ENCODE measurements at regions not wholly inside any gene's neighbourhood (a gene's known extent, or its start where the extent isn't known, plus 50 kb on each side); places are given as distances from the start of the nearest gene placed in this dataset.

DNA sequence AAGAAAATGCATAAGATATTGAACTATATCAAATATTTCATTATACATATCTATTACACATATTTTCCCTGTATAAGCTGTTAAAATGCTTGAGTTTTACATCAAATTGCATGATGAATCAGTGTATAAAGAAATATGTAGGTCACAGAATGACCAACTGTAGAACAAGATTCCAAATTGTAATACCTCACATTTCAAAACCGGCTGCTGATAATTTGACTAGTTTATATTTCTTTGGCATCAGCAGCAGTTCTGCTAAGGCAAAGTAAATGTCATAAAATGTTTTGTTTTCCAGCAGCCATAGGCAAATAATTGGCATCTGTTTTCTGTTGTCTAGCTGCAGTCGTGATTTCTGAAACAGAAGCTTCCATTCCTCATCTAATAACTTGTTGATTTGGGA, 633.9 kb downstream of the ARL4A start:
- Histone ChIP-seq H3K9me3 (replicated peaks in 1 of 3) (no peaks in the 10 kb centered on the region), H3K4me1 (replicated peaks in 1 of 2) (no peaks in the 10 kb centered on the region), H3K36me3 (replicated peaks in 1 of 2) (no peaks in the 10 kb centered on the region), H3K27ac (no peak overlapping the region), H3K27me3 (no peaks in the 10 kb centered on the region), H3K4me3 (no peak overlapping the region)
- 40 to 54% (median 50%) methylated on average over 2 of the region's 2 CpGs for WGBS, 4 donors
- no peak for DNase-seq
- no peak for TF ChIP-seq POLR2A (IDR thresholded peaks at IDR 0.05)
- TF ChIP-seq, protein P1, sequence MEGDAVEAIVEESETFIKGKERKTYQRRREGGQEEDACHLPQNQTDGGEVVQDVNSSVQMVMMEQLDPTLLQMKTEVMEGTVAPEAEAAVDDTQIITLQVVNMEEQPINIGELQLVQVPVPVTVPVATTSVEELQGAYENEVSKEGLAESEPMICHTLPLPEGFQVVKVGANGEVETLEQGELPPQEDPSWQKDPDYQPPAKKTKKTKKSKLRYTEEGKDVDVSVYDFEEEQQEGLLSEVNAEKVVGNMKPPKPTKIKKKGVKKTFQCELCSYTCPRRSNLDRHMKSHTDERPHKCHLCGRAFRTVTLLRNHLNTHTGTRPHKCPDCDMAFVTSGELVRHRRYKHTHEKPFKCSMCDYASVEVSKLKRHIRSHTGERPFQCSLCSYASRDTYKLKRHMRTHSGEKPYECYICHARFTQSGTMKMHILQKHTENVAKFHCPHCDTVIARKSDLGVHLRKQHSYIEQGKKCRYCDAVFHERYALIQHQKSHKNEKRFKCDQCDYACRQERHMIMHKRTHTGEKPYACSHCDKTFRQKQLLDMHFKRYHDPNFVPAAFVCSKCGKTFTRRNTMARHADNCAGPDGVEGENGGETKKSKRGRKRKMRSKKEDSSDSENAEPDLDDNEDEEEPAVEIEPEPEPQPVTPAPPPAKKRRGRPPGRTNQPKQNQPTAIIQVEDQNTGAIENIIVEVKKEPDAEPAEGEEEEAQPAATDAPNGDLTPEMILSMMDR (IDR thresholded peaks at IDR 0.05) = no peak
- intact Hi-C loops (cut with DNase I) = no loop called here

DNA sequence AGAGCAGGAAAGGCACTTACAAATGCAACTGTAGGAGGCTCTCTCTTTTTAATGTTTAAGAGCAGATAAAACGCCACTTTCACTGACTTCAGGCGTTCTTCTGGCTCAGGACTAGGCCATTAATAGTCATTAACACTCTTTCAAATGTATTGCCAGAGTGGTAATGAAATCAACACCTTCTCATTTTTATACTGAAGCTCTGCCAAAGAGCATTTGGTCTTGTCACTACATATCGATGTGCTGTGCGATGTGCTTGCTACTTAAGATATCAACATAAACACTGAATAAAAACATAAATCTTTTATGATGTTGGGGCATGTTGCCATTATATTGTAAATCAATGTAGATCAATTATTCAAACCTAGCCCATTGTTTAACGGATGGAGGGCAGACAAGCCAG, 634.7 kb downstream of the ARL4A start:
- H3K4me3 ChIP-seq = no peak overlapping the region
- 45 to 61% (median 49%) methylated on average over 5 of the region's 5 CpGs for WGBS, 4 donors

DNA sequence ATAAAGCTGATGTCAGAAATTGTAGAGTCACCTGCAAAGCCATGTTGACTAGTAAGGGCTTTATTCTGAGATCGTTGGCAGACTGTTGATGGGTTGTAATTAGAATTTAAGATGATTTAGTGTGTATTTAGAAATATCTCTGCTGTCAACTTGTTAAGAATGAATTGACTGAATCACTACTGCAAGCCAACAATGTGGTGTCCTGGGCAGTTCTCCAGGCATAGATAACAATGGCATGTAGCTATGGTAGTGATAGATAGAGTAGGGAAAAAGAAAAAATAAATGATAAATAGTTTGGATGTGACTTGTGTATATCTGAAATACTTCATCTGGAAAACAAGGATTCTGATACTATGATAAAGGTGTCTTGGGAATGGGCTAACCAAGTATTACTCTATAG, 640.2 kb downstream of the ARL4A start:
- no peaks in the 10 kb centered on the region for H3K4me1 ChIP-seq (replicated peaks in 1 of 2)
- 30 to 38% (median 32%) methylated on average over 1 of the region's 1 CpG for WGBS, 4 donors
- no peaks in the 10 kb centered on the region for H3K36me3 ChIP-seq (replicated peaks in 1 of 2)

More for the DNA sequence above, 634.7 kb downstream of the ARL4A start:
- Histone ChIP-seq H3K27ac (no peak overlapping the region), H3K4me1 (replicated peaks in 1 of 2) (no peaks in the 10 kb centered on the region), H3K36me3 (replicated peaks in 1 of 2) (no peaks in the 10 kb centered on the region), H3K9me3 (replicated peaks in 1 of 3) (no peaks in the 10 kb centered on the region), H3K27me3 (no peaks in the 10 kb centered on the region)
- no peak for TF ChIP-seq POLR2A (IDR thresholded peaks at IDR 0.05)
- TF ChIP-seq, protein P1 (IDR thresholded peaks at IDR 0.05) = no peak
- no peak for DNase-seq
- intact Hi-C loops (cut with DNase I) = no loop called here

DNA sequence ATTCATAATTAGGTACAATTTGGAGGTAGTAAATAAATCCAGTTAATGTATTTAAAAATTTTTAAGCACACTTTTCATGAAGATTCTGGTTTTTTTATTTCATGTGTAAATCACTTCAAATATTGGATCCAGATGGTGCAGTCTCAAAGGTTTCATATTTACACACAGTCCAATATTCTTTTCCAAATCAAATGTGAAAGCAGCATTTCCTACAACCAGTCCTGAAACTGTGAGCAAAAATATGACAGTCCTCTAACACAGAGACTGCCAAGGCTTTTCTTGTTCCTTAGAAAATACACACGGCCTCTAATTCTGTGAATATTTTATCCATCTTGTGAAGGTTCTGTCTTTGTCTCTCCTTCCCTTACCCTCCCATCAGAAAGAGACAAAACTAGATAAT, 645.9 kb downstream of the ARL4A start:
- 27 to 66% (median 46%) methylated on average over 1 of the region's 1 CpG for whole genome bisulfite sequencing, 4 donors
- H3K9me3 ChIP-seq (replicated peaks in 1 of 3) = no peaks in the 10 kb centered on the region

More for the DNA sequence above, 640.2 kb downstream of the ARL4A start:
- Histone ChIP-seq H3K9me3 (replicated peaks in 1 of 3) (no peaks in the 10 kb centered on the region), H3K4me3 (no peak overlapping the region), H3K27me3 (no peaks in the 10 kb centered on the region), H3K27ac (no peak overlapping the region)
- DNase-seq = peak in 1 of 7 donors; percentile 2
- intact Hi-C loops (cut with DNase I) = no loop called here
- TF ChIP-seq POLR2A (IDR thresholded peaks at IDR 0.05) = no peak
- TF ChIP-seq, protein P1 (IDR thresholded peaks at IDR 0.05) = no peak

More for the DNA sequence above, 645.9 kb downstream of the ARL4A start:
- H3K27ac ChIP-seq = no peak overlapping the region
- TF ChIP-seq, protein P1 (IDR thresholded peaks at IDR 0.05) = no peak
- TF ChIP-seq POLR2A (IDR thresholded peaks at IDR 0.05) = no peak
- H3K36me3 ChIP-seq (replicated peaks in 1 of 2) = no peaks in the 10 kb centered on the region
- intact Hi-C loops (cut with DNase I) = no loop called here
- no peaks in the 10 kb centered on the region for H3K27me3 ChIP-seq
- H3K4me3 ChIP-seq = no peak overlapping the region
- no peaks in the 10 kb centered on the region for H3K4me1 ChIP-seq (replicated peaks in 1 of 2)
- no peak for DNase-seq
